Glomerular endothelial cell (primary cell): ENCODE measurements at regions not wholly inside any gene's neighbourhood (a gene's known extent, or its start where the extent isn't known, plus 50 kb on each side); places are given as distances from the start of the nearest gene placed in this dataset.

Source experiments
- DNase-seq: peaks from one replicate; pipeline ENCODE4 v3.0.0-alpha.2; 2011; ENCODE audit warnings: low read depth, low spot score; ENCODE audit errors: extremely low read depth

DNA sequence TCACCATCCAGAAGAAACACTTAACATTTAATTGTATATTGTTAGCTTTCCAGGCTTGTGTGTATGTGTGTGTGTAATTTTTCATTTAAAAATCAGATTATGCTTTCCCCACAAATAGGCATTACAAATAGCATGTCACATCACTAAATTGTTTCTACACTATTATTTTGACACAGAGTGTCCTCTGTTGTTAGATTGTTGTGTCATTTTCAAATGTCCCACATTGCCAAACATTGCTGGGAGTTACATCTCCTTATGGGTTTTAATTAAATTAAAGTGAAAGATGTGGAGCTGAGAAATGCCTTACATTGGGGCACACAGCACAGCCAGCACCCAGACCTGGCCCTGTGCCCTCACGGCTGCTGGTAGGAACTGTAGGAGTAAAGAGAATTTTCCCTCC is 295.6 kb downstream of the ZEB1 start:
- no peak for DNase-seq

- no peak for DNase-seq
Observed at GRCh38 chr10:31612082-31612481, 293.1 kb downstream of the ZEB1 start.

DNA sequence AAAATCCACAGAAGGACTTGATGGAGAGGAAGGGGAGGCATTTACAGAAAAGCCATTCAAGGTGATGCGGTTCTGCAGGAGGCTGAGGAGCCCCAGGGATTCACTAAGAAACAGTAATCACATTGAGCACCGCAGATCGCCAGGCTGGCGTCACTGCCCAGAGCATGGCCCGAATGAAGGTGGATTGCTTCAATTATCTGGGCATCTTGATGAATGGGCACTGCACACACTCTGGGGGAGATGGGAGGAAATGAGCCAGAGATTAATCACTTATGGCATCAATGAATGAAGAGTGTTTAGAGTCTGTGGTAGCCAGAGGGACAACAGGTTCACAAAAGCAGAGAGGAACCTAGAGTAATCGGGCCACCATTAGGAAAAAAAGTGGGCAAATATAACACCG is 292.1 kb downstream of the ZEB1 start:
- DNase-seq: no peak

DNA sequence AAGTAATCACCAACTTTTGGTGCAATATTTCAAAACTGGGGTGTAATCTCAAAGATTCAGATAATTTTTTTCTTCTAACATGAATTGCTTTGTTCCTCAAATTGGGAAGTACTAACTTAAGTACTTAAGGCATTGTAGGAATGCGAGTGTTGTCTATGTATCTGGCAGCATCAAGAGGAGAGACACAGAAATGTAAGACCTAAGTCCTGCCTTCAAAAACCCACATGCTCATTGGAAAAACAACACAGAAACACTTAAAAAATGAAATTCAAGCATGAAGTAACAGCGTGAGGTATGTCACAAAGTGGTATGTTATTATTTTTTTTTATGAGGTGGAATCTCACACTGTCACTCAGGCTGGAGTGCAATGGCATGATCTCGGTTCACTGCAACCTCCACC is 288.5 kb downstream of the ZEB1 start:
- DNase-seq: no peak

GRCh38 chr10:31606841-31607240 is 287.8 kb downstream of the ZEB1 start:
- DNase-seq: no peak

GRCh38 chr10:31605861-31606525 is 287.0 kb downstream of the ZEB1 start:
- DNase-seq: no peak

DNA sequence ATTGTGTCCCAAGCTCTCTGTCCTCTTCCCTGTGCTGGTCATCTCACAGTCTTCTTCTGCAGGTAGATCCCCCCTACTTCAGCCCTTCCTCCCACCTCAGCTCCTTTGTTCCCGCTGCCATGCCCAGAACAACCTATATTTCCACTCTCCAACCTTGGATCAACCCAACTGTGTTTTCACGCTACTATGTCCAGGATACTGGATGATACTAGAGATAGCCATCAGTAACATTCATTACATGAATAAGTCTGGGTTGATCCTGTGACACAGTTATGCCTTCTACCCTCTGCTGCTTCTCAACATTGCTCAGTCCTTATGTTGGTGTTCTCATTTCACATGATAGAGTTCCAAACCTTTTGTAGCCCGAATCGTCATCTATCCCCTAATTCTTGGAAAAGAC is 286.4 kb downstream of the ZEB1 start:
- no peak for DNase-seq

DNA sequence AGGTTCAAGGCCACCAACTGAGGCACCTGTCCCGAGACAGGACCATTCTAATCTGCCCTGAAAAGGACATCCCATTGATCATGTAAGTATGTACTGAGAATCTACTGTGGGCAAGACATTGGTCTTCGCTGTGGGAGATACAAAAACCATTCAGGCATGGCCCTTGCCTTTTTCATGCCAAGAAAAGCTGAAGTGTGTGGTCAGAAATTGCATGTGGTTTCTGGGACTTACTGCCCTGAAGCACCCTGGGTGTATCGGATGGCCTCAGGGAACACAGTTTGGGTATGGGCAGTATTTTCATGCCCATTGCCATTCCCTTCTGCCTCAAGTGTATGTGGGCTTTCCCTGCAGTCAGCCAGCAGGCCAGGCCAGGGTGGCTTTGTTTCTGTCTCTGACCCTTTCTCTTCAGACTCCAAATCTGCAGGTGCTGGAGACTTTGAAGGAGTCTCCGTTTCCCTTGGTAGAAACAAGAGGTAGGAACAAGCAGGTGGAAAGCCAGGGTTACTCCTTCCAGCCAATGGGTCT is 285.7 kb downstream of the ZEB1 start:
- DNase-seq: no peak

GRCh38 chr10:31604096-31604495 is 285.1 kb downstream of the ZEB1 start:
- no peak for DNase-seq

DNA sequence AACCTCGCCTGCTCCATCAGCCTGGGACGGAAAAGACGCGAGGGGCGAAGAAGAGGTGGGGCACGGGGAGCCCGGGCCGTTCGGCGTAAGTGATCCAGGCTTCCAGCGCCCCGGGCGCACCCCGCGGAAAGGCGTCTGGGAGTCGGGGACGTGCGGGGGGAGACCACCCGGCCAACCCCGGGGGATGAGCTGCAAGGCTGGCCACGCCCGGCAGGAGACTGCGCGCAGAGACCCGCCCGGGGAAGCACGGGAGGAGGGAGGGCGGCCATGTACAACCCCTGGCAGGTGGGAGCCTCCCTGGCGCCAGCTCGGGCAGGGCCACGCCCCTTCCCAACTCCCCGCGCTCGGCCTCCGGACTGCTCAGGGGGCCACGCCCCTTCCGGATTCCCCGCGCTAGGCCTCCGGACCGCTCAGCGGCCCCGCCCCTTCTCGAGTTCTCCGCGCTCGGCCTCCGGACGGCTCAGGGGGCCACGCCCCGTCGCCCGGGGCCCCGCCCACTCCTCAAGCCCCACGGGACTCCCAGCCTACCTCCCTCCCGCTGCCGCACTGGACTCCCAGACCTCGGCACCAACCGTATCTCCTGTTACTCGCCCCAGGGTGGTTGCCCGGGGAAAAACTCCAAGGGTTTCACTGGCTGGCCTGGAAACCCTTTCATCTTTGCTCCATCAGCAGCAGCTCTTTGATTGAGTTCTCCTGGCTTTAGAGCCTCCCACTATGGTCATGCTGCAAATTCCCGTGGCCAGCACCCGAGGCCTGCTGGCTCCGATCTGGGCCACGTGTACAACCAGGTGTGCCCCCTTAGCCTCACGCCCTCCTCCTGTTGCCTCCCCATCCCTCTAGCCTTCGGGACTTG is 284.4 kb downstream of the ZEB1 start:
- DNase-seq: no peak

DNA sequence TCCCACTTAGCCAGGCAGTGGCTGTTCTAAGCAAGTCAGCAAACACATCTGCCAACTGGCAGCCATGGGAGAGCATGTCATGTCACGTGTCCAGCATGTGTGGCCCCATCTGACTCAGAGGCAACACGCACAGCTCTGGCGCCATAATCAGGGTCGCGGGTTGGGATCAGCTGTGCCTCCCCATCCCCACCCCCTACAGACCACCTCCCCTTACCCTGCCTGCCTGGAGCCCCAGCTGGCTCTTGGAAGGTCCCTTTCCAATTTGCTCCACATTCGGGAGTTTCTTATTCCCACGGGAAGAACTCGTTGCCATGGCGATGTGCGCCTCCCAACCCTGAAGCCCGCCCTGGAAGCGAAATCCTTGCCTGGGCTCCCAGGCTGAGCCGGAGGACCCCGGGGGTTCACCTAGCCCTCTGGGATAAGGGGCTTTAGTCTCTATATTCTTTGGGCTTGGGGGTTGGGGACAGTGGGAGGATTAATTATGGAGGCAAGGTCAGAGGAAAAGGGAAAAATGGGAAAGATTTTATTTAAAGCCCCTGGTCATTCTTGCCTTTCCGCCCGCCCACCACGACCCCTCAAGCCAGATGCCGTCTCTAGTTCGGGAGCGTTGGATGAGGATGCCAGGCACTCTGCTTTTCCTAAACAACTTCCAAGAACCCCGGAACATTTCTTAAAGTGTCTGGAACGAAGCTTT is 283.7 kb downstream of the ZEB1 start:
- DNase-seq: no peak

- DNase-seq: no peak
Observed at GRCh38 chr10:31601136-31601535, 282.1 kb downstream of the ZEB1 start.

- no peak for DNase-seq
Observed at GRCh38 chr10:31599626-31600504, 280.8 kb downstream of the ZEB1 start.

DNA sequence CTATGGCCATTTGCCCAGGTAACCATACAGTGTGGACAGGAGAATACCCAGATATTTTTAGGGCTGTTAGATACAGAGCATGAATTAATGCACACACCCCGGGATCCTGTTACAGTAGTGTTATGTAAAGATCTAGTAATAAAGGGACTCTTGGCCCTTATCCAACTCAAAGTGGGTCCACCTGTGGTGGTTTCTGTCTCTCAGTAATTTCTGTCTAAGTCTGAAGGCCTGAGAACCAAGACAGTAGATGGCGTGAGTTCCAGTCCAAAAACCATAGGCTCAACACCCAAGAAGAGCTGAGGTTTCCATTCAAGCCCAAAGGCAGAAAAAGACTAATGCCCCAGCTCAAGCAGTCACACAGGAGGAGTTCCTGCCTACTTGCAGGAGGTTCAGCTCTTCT is 277.7 kb downstream of the ZEB1 start:
- DNase-seq: no peak

DNA sequence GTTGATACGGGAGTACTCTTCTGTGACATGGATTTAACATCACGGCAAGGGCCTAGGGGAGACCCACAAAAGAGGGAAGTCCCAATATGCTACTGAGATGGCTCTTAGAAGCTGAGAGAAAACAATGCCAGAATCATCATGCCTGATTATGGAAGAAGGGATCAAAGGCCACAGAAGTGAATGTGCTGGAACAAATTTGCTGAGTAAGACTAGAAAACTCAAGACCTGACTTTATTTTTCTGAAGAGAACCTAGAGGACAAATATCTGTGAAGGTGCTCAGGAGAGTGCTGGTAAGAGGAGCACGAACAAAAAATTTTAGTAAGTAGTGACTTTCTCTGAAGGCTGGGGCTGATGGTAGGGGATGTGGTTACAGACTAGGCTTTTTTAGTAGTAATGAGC is 277.0 kb downstream of the ZEB1 start:
- no peak for DNase-seq

DNA sequence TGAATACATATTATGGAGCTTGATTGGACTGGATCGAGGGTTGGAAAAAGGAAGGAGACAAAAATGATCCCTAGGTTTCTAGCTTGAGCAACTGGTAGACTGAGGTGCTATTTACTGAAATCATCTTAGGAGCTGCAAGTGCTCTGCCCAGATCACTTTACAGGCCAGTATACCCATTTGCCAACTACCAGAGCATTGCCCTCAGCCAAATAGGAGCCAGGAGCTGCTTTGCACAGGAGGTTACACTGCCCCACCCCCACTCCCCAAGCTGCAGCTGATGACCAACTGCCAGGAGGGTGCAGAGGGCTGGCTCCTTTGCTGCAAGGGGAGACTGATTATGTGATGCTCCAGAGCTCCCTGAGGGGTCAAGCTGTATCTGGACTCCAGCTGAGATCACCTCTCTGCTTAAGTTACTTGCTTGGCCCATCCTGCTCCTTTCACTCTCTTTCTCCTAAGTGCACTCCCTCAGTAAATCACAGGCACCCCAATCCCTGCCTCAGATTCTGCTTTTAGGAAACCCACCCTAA is 275.4 kb downstream of the ZEB1 start:
- no peak for DNase-seq

DNA sequence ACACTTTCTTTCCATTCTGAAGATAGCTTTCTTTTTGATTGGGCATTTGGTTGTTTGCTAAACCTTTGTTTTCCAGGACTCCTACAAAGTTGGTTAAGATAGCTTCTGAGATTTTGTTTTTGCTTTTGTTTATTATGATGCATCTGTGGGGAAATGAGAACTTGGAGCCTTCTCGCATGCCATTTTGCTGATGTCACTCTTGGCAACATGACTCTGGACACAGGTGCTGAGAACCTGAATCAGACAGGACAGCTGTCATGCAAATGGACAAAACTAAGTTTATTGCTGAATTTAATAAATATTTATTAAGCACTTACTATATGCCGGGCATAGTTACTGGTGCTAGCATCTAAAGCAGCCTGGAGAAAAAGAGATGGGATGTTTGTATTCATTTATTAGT is 274.1 kb downstream of the ZEB1 start:
- no peak for DNase-seq

DNA sequence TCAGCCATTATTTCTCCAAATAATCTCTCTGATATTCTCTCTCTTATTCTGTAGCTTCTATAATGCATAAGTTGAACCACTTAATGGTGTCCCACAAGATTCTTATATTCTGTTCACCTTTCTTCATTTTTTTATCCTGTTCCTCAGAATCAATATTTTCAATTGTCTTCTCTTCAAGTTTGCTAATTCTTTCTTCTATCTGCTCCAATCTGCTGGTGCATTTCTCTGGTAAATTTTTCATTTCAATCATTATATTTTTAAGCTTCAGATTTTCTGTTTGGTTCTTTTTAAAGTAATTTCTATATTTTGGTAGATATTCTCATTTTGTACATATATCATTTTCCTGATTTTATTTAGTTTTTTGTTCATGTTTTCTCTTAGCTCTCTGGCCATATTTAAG is 272.6 kb downstream of the ZEB1 start:
- no peak for DNase-seq

GRCh38 chr10:31590023-31590800 is 271.2 kb downstream of the ZEB1 start:
- DNase-seq: no peak

DNA sequence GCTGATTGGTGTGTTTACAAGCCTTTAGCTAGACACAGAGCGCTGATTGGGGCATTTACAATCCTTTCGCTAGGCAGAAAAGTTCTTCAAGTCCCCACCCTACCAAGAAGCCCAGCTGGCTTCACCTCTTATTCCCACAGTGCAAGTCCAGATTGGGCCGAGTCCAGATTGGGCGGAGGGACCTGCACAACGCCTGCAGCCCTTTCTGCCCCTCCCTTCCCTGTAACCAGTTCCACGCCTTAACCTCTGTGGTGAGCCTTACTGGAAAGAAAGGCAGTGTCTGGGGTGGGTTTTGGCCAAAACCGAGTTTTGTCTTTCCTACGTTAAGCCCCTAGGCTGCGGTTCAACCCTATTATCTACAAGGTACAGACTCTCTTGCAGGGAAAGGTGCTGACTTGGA is 268.7 kb downstream of the ZEB1 start:
- no peak for DNase-seq
